ENCODE measurements at regions not wholly inside any gene's neighbourhood (a gene's known extent, or its start where the extent isn't known, plus 50 kb on each side); places are given as distances from the start of the nearest gene placed in this dataset.
"Not testable (repeated sequence)": the region's sequence is repeated elsewhere in the genome, so short reads cannot be mapped to it uniquely, and the experiment has no call there.

DNA sequence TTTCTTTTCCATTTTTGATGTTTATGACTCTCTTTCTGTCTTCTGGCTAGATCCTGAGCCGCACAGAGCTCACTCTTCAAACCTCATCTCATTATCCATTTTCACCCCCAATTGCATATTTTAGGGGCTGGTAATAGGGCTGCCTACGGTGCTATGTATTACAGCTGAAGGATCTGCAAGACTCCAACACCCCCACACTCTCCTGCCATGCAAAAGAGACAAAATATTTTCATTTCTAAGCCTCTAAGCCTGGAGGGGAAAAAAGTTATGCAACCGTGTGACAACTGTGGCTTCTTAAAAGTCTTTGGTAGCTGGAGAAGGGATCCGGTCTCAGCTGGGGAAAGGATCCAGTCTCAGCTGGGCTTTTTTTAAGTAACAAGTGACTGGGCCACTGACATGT lies 311.6 kb downstream of the NPHP4 start:
- Mint-ChIP-seq H3K27ac (no peak overlapping the region), H3K36me3 (no peaks in the 10 kb centered on the region), H3K27me3 (peaks cover 4% of the 10 kb centered on the region), H3K9me3 (peaks cover 7% of the 10 kb centered on the region), H3K4me3 (no peak overlapping the region), H3K4me1 (peaks cover 3% of the 10 kb centered on the region)
- ATAC-seq (ENCODE audit: low read depth) (no peak), DNase-seq (no peak)
- POLR2A ChIA-PET, result no interaction called here

GRCh38 chr1:5678759-5679158 lies 313.5 kb downstream of the NPHP4 start:
- peaks cover 4% of the 10 kb centered on the region for H3K27me3 Mint-ChIP-seq
- H3K4me3 Mint-ChIP-seq, result no peak overlapping the region
- POLR2A ChIA-PET, result no interaction called here
- H3K4me1 Mint-ChIP-seq, result peaks cover 3% of the 10 kb centered on the region
- peaks cover 8% of the 10 kb centered on the region for H3K9me3 Mint-ChIP-seq
- no peaks in the 10 kb centered on the region for H3K36me3 Mint-ChIP-seq
- ATAC-seq (ENCODE audit: low read depth), result no peak
- no peak for DNase-seq
- no peak overlapping the region for H3K27ac Mint-ChIP-seq

DNA sequence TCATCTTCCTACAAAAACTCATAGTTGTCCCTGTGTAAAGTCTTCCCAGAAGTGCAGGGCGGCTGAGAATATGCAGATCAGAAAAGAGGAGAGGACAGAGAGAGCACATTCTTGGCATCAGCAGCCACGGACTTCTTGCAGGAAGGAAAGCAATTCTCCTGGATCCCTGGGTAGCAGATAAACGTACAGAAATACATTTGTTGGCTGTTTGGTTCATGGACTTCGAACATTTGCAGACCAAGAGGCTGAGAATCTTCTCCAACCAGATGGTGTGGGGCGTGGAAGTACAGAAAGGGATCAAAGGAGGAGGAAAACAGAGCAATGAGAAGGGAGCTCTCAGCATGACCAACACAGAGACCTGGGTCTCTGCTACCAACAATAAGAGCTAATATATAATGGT lies 319.9 kb downstream of the NPHP4 start:
- H3K4me1 Mint-ChIP-seq; DNase-seq; POLR2A ChIA-PET; ATAC-seq (ENCODE audit: low read depth); H3K36me3 Mint-ChIP-seq; H3K9me3 Mint-ChIP-seq; H3K27ac Mint-ChIP-seq; H3K4me3 Mint-ChIP-seq; H3K27me3 Mint-ChIP-seq: not testable (repeated sequence)

DNA sequence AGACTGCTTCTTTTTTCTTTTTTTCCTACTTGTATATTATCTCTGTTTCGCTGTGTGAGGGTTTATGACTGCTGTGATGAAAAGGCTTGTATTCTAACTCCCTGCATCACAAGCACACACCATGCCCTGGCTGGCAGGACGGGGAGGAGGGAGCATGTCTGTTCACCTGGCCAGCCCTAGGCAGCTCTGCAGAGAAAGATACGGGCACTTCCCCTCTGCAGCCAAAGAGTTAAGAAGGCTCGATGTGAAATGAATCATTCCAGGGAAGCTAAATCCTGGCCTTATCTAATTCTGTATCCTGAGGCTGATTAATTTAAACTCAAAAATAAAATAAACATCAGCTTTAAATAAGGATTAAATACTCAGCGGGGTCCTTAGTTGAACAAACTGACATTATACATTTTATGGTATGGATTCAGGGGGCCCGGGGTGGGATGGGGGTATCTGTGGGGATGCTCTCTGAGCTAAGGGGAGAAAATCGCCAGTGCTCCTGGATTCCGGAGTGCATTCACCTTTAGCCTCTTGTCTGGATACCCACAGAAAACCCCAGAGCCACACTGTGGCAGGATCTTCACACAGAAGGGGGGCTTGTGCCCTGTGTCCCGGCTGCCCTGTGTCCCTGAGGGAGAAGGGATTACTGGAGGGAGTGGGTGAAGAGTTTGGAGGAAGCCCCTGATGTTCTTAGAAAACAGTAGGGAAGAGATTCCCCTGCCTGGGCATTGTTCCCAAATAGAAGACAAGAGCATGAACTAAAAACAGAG lies 321.5 kb downstream of the NPHP4 start:
- Mint-ChIP-seq H3K27me3 (no peaks in the 10 kb centered on the region), H3K9me3 (peaks cover 4% of the 10 kb centered on the region), H3K4me3 (no peak overlapping the region), H3K4me1 (peaks cover 3% of the 10 kb centered on the region), H3K36me3 (peaks cover 2% of the 10 kb centered on the region), H3K27ac (no peak overlapping the region)
- ATAC-seq (ENCODE audit: low read depth), result no peak
- POLR2A ChIA-PET, result no interaction called here
- no peak for DNase-seq

GRCh38 chr1:5667513-5668325 lies 324.5 kb downstream of the NPHP4 start:
- Mint-ChIP-seq H3K4me3 (peak overlapping the region; percentile 56), H3K27ac (peak overlapping the region; percentile 69), H3K4me1 (peaks cover 3% of the 10 kb centered on the region), H3K36me3 (peaks cover 2% of the 10 kb centered on the region), H3K27me3 (no peaks in the 10 kb centered on the region), H3K9me3 (peaks cover 3% of the 10 kb centered on the region)
- ATAC-seq (ENCODE audit: low read depth), result no peak
- POLR2A ChIA-PET, result no interaction called here
- DNase-seq, result peak; percentile 10

GRCh38 chr1:5664906-5665875 lies 327.0 kb downstream of the NPHP4 start:
- no peak for ATAC-seq (ENCODE audit: low read depth)

GRCh38 chr1:5664081-5664768 lies 328.0 kb downstream of the NPHP4 start:
- POLR2A ChIA-PET, result no interaction called here
- Mint-ChIP-seq H3K9me3 (no peaks in the 10 kb centered on the region), H3K36me3 (peaks cover 2% of the 10 kb centered on the region), H3K4me1 (peaks cover 3% of the 10 kb centered on the region), H3K27me3 (no peaks in the 10 kb centered on the region), H3K4me3 (no peak overlapping the region), H3K27ac (no peak overlapping the region)
- no peak for DNase-seq
- no peak for ATAC-seq (ENCODE audit: low read depth)

More at GRCh38 chr1:5664906-5665875, 327.0 kb downstream of the NPHP4 start:
- Mint-ChIP-seq H3K4me1 (peaks cover 3% of the 10 kb centered on the region), H3K27me3 (no peaks in the 10 kb centered on the region), H3K4me3 (no peak overlapping the region), H3K9me3 (no peaks in the 10 kb centered on the region), H3K36me3 (peaks cover 2% of the 10 kb centered on the region), H3K27ac (no peak overlapping the region)
- DNase-seq, result no peak
- POLR2A ChIA-PET, result no interaction called here

- H3K27me3 Mint-ChIP-seq, result no peaks in the 10 kb centered on the region
These were observed 329.5 kb downstream of the NPHP4 start for GRCh38 chr1:5662744-5663126.

DNA sequence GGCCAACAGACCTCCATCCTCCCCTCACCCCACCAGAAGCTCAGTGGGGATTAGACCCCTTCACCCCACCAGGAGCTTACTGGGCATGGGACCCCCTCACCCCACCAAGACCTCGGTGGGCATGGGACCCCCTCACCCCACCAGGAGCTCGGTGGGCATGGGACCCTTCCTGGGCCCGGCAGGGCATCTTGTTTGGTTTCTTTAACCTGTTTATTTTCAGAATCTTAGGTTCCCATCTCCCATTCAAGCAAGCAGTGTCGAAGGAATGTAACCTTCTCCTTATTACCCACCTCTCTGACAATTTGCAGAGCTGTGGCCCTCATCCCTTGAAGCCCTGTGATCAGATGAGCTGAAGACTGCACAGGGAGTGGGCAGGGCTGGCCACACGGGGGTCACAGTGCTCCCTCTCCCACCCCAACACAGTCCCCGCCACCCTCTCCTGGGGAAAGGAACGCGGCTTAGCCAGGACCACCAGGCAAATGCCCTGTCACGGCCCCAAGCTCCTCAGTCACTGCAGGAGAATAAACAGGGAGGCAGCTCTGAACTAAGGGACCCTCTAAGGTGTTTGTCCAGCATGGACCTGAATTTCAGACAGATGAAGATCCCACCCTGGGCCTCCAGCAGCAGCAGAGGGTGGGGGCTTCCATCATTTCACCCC lies 330.0 kb downstream of the NPHP4 start:
- POLR2A ChIA-PET, result no interaction called here
- no peak overlapping the region for H3K27ac Mint-ChIP-seq
- no peaks in the 10 kb centered on the region for H3K27me3 Mint-ChIP-seq
- H3K36me3 Mint-ChIP-seq, result no peaks in the 10 kb centered on the region
- DNase-seq, result no peak
- no peak for ATAC-seq (ENCODE audit: low read depth)
- peaks cover 3% of the 10 kb centered on the region for H3K4me1 Mint-ChIP-seq
- H3K4me3 Mint-ChIP-seq, result no peak overlapping the region
- no peaks in the 10 kb centered on the region for H3K9me3 Mint-ChIP-seq

More at GRCh38 chr1:5662744-5663126, 329.5 kb downstream of the NPHP4 start:
- POLR2A ChIA-PET, result no interaction called here
- DNase-seq (no peak), ATAC-seq (ENCODE audit: low read depth) (no peak)
- H3K36me3 Mint-ChIP-seq, result no peaks in the 10 kb centered on the region
- H3K9me3 Mint-ChIP-seq, result no peaks in the 10 kb centered on the region
- no peak overlapping the region for H3K4me3 Mint-ChIP-seq
- peaks cover 3% of the 10 kb centered on the region for H3K4me1 Mint-ChIP-seq
- no peak overlapping the region for H3K27ac Mint-ChIP-seq

- Mint-ChIP-seq H3K4me1 (no peaks in the 10 kb centered on the region), H3K36me3 (no peaks in the 10 kb centered on the region), H3K4me3 (no peak overlapping the region), H3K9me3 (no peaks in the 10 kb centered on the region), H3K27me3 (no peaks in the 10 kb centered on the region), H3K27ac (no peak overlapping the region)
- POLR2A ChIA-PET, result no interaction called here
- DNase-seq (no peak), ATAC-seq (ENCODE audit: low read depth) (no peak)
These were observed 330.8 kb downstream of the NPHP4 start for GRCh38 chr1:5661196-5662085.

GRCh38 chr1:5660141-5660935 lies 331.9 kb downstream of the NPHP4 start:
- Mint-ChIP-seq H3K9me3 (peaks cover 1% of the 10 kb centered on the region), H3K4me3 (no peak overlapping the region), H3K36me3 (no peaks in the 10 kb centered on the region), H3K27me3 (no peaks in the 10 kb centered on the region), H3K27ac (no peak overlapping the region), H3K4me1 (peaks cover 1% of the 10 kb centered on the region)
- no peak for ATAC-seq (ENCODE audit: low read depth)
- POLR2A ChIA-PET, result no interaction called here
- DNase-seq, result no peak
